Ovary (tissue), 7 donors: ENCODE measurements at regions not wholly inside any gene's neighbourhood (a gene's known extent, or its start where the extent isn't known, plus 50 kb on each side); places are given as distances from the start of the nearest gene placed in this dataset.
"Not testable (repeated sequence)": the region's sequence is repeated elsewhere in the genome, so short reads cannot be mapped to it uniquely, and the experiment has no call there.

Experiments used
- DNase-seq, 5 donors: peaks; one replicate each; pipeline ENCODE4 v3.0.0-alpha.2; 2019 to 2020
- H3K27ac ChIP-seq, 2 donors: fragments of 200-600 bp; one replicate each; pipeline versions ENCODE4 v1.5.1 to v1.8.0; 2019 to 2022
- H3K27me3 ChIP-seq: fragments of 200-600 bp; one replicate; pipeline ENCODE4 v1.8.0; 2022
- H3K36me3 ChIP-seq: fragments of 200-600 bp; sonication (generic); one replicate; pipeline ENCODE4 v1.5.1; 2019
- H3K4me1 ChIP-seq: one replicate; pipeline ENCODE4 v1.8.1; 2013; ENCODE audit warnings: mild to moderate bottlenecking, moderate library complexity; ENCODE audit not compliant: insufficient read depth
- H3K4me3 ChIP-seq: fragments of 200-600 bp; sonication (generic); one replicate; pipeline ENCODE4 v1.5.1; 2017
- H3K9me3 ChIP-seq, 2 donors: fragments of 200-600 bp in 1 of 2; sonication (generic) in 1 of 2; one replicate each; pipeline versions ENCODE4 v1.5.1 to v1.8.1; 2013 to 2019; ENCODE audit warnings: mild to moderate bottlenecking in 1 of 2, moderate library complexity in 1 of 2
- CTCF ChIP-seq, 3 donors: fragments of 450-650 bp in 2 of 3; fragments of 200-600 bp in 1 of 3; IDR thresholded peaks; one replicate each; pipeline versions ENCODE4 v1.5.1 to v1.8.0; 2016 to 2022; ENCODE audit warnings: antibody characterized with exemption in 3 of 3, mild to moderate bottlenecking in 1 of 3
- EP300 ChIP-seq: sonication (generic); formaldehyde crosslinking; IDR thresholded peaks from one replicate; pipeline ENCODE4 v1.6.1; 2017; ENCODE audit warnings: antibody characterized with exemption
- POLR2A ChIP-seq: fragments of 450-650 bp; IDR thresholded peaks from one replicate; pipeline ENCODE4 v1.6.1; 2017; ENCODE audit warnings: antibody characterized with exemption, mild to moderate bottlenecking, moderate library complexity
- WGBS, 3 donors: extraction: QIAGEN DNeasy Blood & Tissue Kit in 1 of 3; methylation state at CpG; one replicate each; pipeline versions ENCODE4 v1.1.5 to v1.1.7; 2013 to 2017; 5-methylcytosine and 5-hydroxymethylcytosine counted together
- intact Hi-C, 4 donors: fragments of 100-400 bp; cut with DNase I; formaldehyde crosslinking; loops; one replicate each; pipeline versions ENCODE4 v1.11.0 to v1.15.1; 2022 to 2023
- donor health status: DM: no; HTN: no; CAD: no; lungs with moderate emphysema.
- donor health status: DM: no; HTN: no; CAD: no.
- donor health status: Bipolar disorder and iron deficiency.
- donor health status: DM: no; HTN: no; CAD: no.
- donor health status: DM: yes; HTN: yes; CAD: no.

GRCh38 chr3:197417911-197418618 lies 119.7 kb upstream of the DLG1 start:
- H3K36me3 ChIP-seq = no peaks in the 10 kb centered on the region
- DNase-seq = no peak
- H3K27me3 ChIP-seq = no peaks in the 10 kb centered on the region
- intact Hi-C loops = no loop called here
- no peak overlapping the region for H3K4me3 ChIP-seq
- TF ChIP-seq POLR2A (no peak), EP300 (no peak), CTCF (IDR thresholded peaks at IDR 0.05) (no peak)
- H3K9me3 ChIP-seq = no peaks in the 10 kb centered on the region
- no peak overlapping the region for H3K27ac ChIP-seq
- WGBS, 3 donors = 23 to 47% (median 28%) methylated on average over 11 of the region's 11 CpGs
- H3K4me1 ChIP-seq = no peaks in the 10 kb centered on the region

- H3K36me3 ChIP-seq = no peaks in the 10 kb centered on the region
- WGBS, 3 donors = 20 to 27% (median 24%) methylated on average over 6 of the region's 6 CpGs
- H3K27ac ChIP-seq = no peak overlapping the region
- no peaks in the 10 kb centered on the region for H3K4me1 ChIP-seq
- TF ChIP-seq POLR2A = no peak
- TF ChIP-seq CTCF (IDR thresholded peaks at IDR 0.05) = no peak
- TF ChIP-seq EP300 = no peak
- intact Hi-C loops = no loop called here
- DNase-seq = no peak
- no peak overlapping the region for H3K4me3 ChIP-seq
- no peaks in the 10 kb centered on the region for H3K27me3 ChIP-seq
- no peaks in the 10 kb centered on the region for H3K9me3 ChIP-seq
Measured at GRCh38 chr3:197417441-197417840, 119.0 kb upstream of the DLG1 start.

GRCh38 chr3:197411899-197412298 lies 113.5 kb upstream of the DLG1 start:
- H3K27ac ChIP-seq, H3K4me1 ChIP-seq, DNase-seq, H3K36me3 ChIP-seq, H3K9me3 ChIP-seq, H3K4me3 ChIP-seq, intact Hi-C loops, H3K27me3 ChIP-seq: not testable (repeated sequence)
- 75 to 85% (median 81%) methylated on average over 2 of the region's 2 CpGs for WGBS, 3 donors

- intact Hi-C loops, H3K27ac ChIP-seq, H3K9me3 ChIP-seq, H3K36me3 ChIP-seq, DNase-seq, H3K4me1 ChIP-seq, H3K27me3 ChIP-seq, H3K4me3 ChIP-seq: not testable (repeated sequence)
- WGBS, 3 donors = 93 to 97% (median 94%) methylated on average over 11 of the region's 11 CpGs
Measured at GRCh38 chr3:197410170-197410569, 111.8 kb upstream of the DLG1 start.

- Histone ChIP-seq H3K27ac (no peak overlapping the region), H3K9me3 (no peaks in the 10 kb centered on the region), H3K4me3 (no peak overlapping the region), H3K27me3 (no peaks in the 10 kb centered on the region), H3K4me1 (no peaks in the 10 kb centered on the region), H3K36me3 (no peaks in the 10 kb centered on the region)
- TF ChIP-seq CTCF (IDR thresholded peaks at IDR 0.05) = no peak
- TF ChIP-seq POLR2A = no peak
- no peak for TF ChIP-seq EP300
- intact Hi-C loops = no loop called here
- 73 to 84% (median 80%) methylated on average over 9 of the region's 9 CpGs for WGBS, 3 donors
- DNase-seq = no peak
Measured at GRCh38 chr3:197408177-197408957, 110.0 kb upstream of the DLG1 start.
